ENCODE measurements at regions not wholly inside any gene's neighbourhood (a gene's known extent, or its start where the extent isn't known, plus 50 kb on each side); places are given as distances from the start of the nearest gene placed in this dataset.

DNA sequence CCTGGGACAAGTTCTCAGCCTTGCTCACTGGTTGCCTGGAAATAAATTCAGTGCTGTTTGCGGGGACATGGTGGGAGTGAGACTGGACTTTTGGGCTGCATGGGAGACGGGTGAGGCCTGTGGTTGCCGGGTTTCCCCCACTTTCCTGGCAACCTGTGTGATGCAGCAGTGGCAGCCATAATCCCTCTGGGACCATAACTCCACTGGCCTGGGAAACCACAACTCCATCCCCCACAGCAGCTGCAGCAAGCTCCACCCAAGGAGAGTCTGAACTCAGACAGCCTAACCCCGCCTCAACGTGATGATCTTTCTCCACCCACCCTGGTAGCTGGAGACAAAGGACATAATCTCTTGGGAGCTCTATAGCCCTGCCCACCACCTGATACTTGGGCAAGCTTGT lies 349.9 kb downstream of the PIK3R1 start:
- ATAC-seq (no peak), DNase-seq (ENCODE audit: low read depth, low spot score) (no peak)
- ChIA-PET CTCF (no interaction called here), POLR2A (no interaction called here)
- no peaks in the 10 kb centered on the region for H3K4me1 ChIP-seq (ENCODE audit: control insufficient read depth, insufficient read depth, low read length)
- H3K27ac ChIP-seq (ENCODE audit: low read length) = no peak overlapping the region
- H3K9me3 ChIP-seq (ENCODE audit: control insufficient read depth, insufficient read depth, low read depth, low read length) = no peaks in the 10 kb centered on the region
- TF ChIP-seq, protein P1, sequence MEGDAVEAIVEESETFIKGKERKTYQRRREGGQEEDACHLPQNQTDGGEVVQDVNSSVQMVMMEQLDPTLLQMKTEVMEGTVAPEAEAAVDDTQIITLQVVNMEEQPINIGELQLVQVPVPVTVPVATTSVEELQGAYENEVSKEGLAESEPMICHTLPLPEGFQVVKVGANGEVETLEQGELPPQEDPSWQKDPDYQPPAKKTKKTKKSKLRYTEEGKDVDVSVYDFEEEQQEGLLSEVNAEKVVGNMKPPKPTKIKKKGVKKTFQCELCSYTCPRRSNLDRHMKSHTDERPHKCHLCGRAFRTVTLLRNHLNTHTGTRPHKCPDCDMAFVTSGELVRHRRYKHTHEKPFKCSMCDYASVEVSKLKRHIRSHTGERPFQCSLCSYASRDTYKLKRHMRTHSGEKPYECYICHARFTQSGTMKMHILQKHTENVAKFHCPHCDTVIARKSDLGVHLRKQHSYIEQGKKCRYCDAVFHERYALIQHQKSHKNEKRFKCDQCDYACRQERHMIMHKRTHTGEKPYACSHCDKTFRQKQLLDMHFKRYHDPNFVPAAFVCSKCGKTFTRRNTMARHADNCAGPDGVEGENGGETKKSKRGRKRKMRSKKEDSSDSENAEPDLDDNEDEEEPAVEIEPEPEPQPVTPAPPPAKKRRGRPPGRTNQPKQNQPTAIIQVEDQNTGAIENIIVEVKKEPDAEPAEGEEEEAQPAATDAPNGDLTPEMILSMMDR (IDR thresholded peaks at IDR 0.05) = no peak
- no peak for TF ChIP-seq SIN3A (IDR thresholded peaks at IDR 0.05; ENCODE audit: borderline replicate concordance, insufficient read depth, low read depth, low read length)
- no TSS peak for BruUV-seq (replicated peaks)
- intact Hi-C loops (cut with micrococcal nuclease; ENCODE audit: unreplicated experiment) = no loop called here
- no peaks in the 10 kb centered on the region for H3K36me3 ChIP-seq (ENCODE audit: control insufficient read depth, insufficient read depth, low read length)
- H3K27me3 ChIP-seq (ENCODE audit: control insufficient read depth, insufficient read depth, low read length) = no peaks in the 10 kb centered on the region
- in situ Hi-C loops (cut with HindIII; ENCODE audit: low pct_unique_long_range_greater_than_20kb, low sequenced_read_pairs) = no loop called here
- no peak overlapping the region for H3K4me3 ChIP-seq (ENCODE audit: low read depth in 2 of 2, low read length in 2 of 2)

DNA sequence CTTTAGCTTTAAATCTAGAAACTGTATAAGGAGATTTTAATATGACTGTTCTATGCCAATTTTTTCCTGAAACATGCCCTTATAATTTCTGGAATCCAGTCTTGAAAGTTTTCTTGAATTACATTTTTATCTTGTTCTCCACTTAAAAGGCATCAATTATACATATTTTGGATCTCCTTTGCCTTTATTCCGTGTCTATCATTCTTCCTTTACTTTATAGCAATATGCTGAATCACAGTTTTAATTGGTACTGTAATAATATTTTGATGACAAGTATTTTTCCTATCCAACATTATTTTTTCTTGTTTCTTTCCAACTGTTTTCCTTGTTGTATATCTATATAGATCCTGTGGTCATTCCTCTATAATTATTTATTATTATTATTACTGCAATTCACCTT lies 361.2 kb downstream of the PIK3R1 start:
- ChIA-PET POLR2A (no interaction called here), CTCF (no interaction called here)
- Histone ChIP-seq H3K27ac (ENCODE audit: low read length) (no peak overlapping the region), H3K36me3 (ENCODE audit: control insufficient read depth, insufficient read depth, low read length) (no peaks in the 10 kb centered on the region), H3K4me3 (ENCODE audit: low read depth in 2 of 2, low read length in 2 of 2) (no peak overlapping the region), H3K9me3 (ENCODE audit: control insufficient read depth, insufficient read depth, low read depth, low read length) (peaks cover 12% of the 10 kb centered on the region), H3K27me3 (ENCODE audit: control insufficient read depth, insufficient read depth, low read length) (no peaks in the 10 kb centered on the region), H3K4me1 (ENCODE audit: control insufficient read depth, insufficient read depth, low read length) (no peaks in the 10 kb centered on the region)
- TF ChIP-seq, protein P1 (IDR thresholded peaks at IDR 0.05) = no peak
- TF ChIP-seq POLR2AphosphoS5 (IDR thresholded peaks at IDR 0.05; ENCODE audit: low read depth, low read length) (no peak), TCF7L2 (IDR thresholded peaks at IDR 0.05; ENCODE audit: low read depth, low read length) (no peak), SIN3A (IDR thresholded peaks at IDR 0.05; ENCODE audit: borderline replicate concordance, insufficient read depth, low read depth, low read length) (no peak)
- TF ChIP-seq, protein P2, sequence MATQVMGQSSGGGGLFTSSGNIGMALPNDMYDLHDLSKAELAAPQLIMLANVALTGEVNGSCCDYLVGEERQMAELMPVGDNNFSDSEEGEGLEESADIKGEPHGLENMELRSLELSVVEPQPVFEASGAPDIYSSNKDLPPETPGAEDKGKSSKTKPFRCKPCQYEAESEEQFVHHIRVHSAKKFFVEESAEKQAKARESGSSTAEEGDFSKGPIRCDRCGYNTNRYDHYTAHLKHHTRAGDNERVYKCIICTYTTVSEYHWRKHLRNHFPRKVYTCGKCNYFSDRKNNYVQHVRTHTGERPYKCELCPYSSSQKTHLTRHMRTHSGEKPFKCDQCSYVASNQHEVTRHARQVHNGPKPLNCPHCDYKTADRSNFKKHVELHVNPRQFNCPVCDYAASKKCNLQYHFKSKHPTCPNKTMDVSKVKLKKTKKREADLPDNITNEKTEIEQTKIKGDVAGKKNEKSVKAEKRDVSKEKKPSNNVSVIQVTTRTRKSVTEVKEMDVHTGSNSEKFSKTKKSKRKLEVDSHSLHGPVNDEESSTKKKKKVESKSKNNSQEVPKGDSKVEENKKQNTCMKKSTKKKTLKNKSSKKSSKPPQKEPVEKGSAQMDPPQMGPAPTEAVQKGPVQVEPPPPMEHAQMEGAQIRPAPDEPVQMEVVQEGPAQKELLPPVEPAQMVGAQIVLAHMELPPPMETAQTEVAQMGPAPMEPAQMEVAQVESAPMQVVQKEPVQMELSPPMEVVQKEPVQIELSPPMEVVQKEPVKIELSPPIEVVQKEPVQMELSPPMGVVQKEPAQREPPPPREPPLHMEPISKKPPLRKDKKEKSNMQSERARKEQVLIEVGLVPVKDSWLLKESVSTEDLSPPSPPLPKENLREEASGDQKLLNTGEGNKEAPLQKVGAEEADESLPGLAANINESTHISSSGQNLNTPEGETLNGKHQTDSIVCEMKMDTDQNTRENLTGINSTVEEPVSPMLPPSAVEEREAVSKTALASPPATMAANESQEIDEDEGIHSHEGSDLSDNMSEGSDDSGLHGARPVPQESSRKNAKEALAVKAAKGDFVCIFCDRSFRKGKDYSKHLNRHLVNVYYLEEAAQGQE (IDR thresholded peaks at IDR 0.05; ENCODE audit: insufficient read depth in 1 of 2, low read depth in 2 of 2, low read length in 1 of 2) = no peak
- no TSS peak for BruUV-seq (replicated peaks)
- intact Hi-C loops (cut with micrococcal nuclease; ENCODE audit: unreplicated experiment) = no loop called here
- ATAC-seq (no peak), DNase-seq (ENCODE audit: low read depth, low spot score) (no peak)
- in situ Hi-C loops (cut with HindIII; ENCODE audit: low pct_unique_long_range_greater_than_20kb, low sequenced_read_pairs) = no loop called here

DNA sequence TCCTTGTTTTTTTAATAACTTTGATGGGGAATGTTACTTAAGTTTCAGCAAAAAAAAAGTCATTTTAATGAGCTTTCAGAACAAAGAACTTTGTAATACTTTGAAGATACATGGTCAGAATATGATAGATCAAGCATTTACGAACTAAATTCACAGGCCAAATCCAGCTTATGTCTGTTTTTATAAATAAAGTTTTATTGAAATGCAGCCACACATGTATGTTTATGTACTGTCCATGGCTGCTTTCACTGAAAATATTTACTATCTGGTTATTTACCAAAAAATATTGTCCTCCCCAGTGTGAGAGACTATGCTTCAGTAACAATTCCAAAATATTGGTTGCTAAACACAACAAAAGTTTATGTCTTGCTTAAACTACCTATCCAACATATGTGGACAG lies 366.7 kb downstream of the PIK3R1 start:
- intact Hi-C loops (cut with micrococcal nuclease; ENCODE audit: unreplicated experiment) (no loop called here), in situ Hi-C loops (cut with HindIII; ENCODE audit: low pct_unique_long_range_greater_than_20kb, low sequenced_read_pairs) (no loop called here)
- ATAC-seq (no peak), DNase-seq (ENCODE audit: low read depth, low spot score) (no peak)
- no peak overlapping the region for H3K4me3 ChIP-seq (ENCODE audit: low read depth in 2 of 2, low read length in 2 of 2)
- H3K4me1 ChIP-seq (ENCODE audit: control insufficient read depth, insufficient read depth, low read length) = no peaks in the 10 kb centered on the region
- TF ChIP-seq SIN3A (IDR thresholded peaks at IDR 0.05; ENCODE audit: borderline replicate concordance, insufficient read depth, low read depth, low read length) (no peak), POLR2AphosphoS5 (IDR thresholded peaks at IDR 0.05; ENCODE audit: low read depth, low read length) (no peak), TCF7L2 (IDR thresholded peaks at IDR 0.05; ENCODE audit: low read depth, low read length) (no peak)
- TF ChIP-seq, protein P1 (IDR thresholded peaks at IDR 0.05) = no peak
- TF ChIP-seq, protein P2 (IDR thresholded peaks at IDR 0.05; ENCODE audit: insufficient read depth in 1 of 2, low read depth in 2 of 2, low read length in 1 of 2) = no peak
- H3K36me3 ChIP-seq (ENCODE audit: control insufficient read depth, insufficient read depth, low read length) = no peaks in the 10 kb centered on the region
- no peaks in the 10 kb centered on the region for H3K27me3 ChIP-seq (ENCODE audit: control insufficient read depth, insufficient read depth, low read length)
- ChIA-PET POLR2A (no interaction called here), CTCF (no interaction called here)
- no TSS peak for BruUV-seq (replicated peaks)
- no peak overlapping the region for H3K27ac ChIP-seq (ENCODE audit: low read length)
- H3K9me3 ChIP-seq (ENCODE audit: control insufficient read depth, insufficient read depth, low read depth, low read length) = peaks cover 2% of the 10 kb centered on the region; the same call in 1 of the 2 replicates
